ENCODE measurements at regions not wholly inside any gene's neighbourhood (a gene's known extent, or its start where the extent isn't known, plus 50 kb on each side); places are given as distances from the start of the nearest gene placed in this dataset.

GRCh38 chr3:135758961-135759360, 206.6 kb upstream of the PPP2R3A start:
- no peak for TF ChIP-seq CTCF (IDR thresholded peaks at IDR 0.05)
- TF ChIP-seq EP300 (IDR thresholded peaks at IDR 0.05) = no peak
- no peak for TF ChIP-seq POLR2AphosphoS5 (IDR thresholded peaks at IDR 0.05)
